HCT116 (cell line): ENCODE measurements at regions not wholly inside any gene's neighbourhood (a gene's known extent, or its start where the extent isn't known, plus 50 kb on each side); places are given as distances from the start of the nearest gene placed in this dataset.
"Not testable (repeated sequence)": the region's sequence is repeated elsewhere in the genome, so short reads cannot be mapped to it uniquely, and the experiment has no call there.

Experiments used
- ATAC-seq: fragments of 200-7000 bp; cut with Tn5 transposase; 2 replicates; pipeline ENCODE4 v1.9.1; 2020; ENCODE audit warnings: mild to moderate bottlenecking, moderate library complexity
- BruUV-seq: library from RNA; stranded (reverse); fragments of 400-500 nt; replicated peaks from 2 replicates; lab custom pipeline; 2021; lab: Mats Ljungman, UMichigan
- CTCF ChIA-PET: fragments of 300-600 bp; sonication (Branson Sonifier 250); formaldehyde crosslinking; loops from one replicate; lab custom pipeline; 2021; ENCODE audit warnings: antibody characterized with exemption; lab: Charles Lee
- POLR2A ChIA-PET: fragments of 300-600, 350-600 bp; sonication (Branson Sonifier 250); formaldehyde crosslinking; loops from one replicate; lab custom pipeline; 2021; ENCODE audit warnings: antibody characterized with exemption; lab: Charles Lee
- RAD21 ChIA-PET, 2 experiments: fragments of 300-600 bp; sonication (Branson Sonifier 250); formaldehyde crosslinking; loops; one replicate each; lab custom pipeline; 2023; ENCODE audit warnings: low total read pairs in 2 of 2; ENCODE audit not compliant: uncharacterized antibody in 2 of 2, unreplicated experiment in 2 of 2, low non-redundant PET in 1 of 2; lab: Charles Lee
- DNase-seq: peaks from one replicate; pipeline ENCODE4 v3.0.0-alpha.2; 2010; ENCODE audit warnings: low read depth, low spot score
- H2AFZ ChIP-seq: fragments of 200-600 bp; shearing (Covaris generic), sonication (generic); 2 replicates; pipeline ENCODE4 v1.6.1; 2017; ENCODE audit warnings: low read depth, mixed run types, mixed read lengths, antibody characterized with exemption, low read length; ENCODE audit not compliant: poor library complexity, severe bottlenecking
- H3K27ac ChIP-seq: 2 replicates; pipeline ENCODE4 v1.5.1; 2012; ENCODE audit warnings: low read depth, low read length
- H3K27me3 ChIP-seq: fragments of 200-600 bp; sonication (generic); 2 replicates; pipeline ENCODE4 v1.6.1; 2016; ENCODE audit warnings: mixed run types, low read length, mixed read lengths; ENCODE audit not compliant: insufficient read depth
- H3K36me3 ChIP-seq, 2 experiments: fragments of 200-500 bp in 1 of 2; fragments of 200-600 bp in 1 of 2; sonication (Bioruptor generic) in 1 of 2; sonication (generic) in 1 of 2; 2 replicates each; pipeline versions ENCODE4 v1.5.1 to v1.6.1; 2014 to 2016; ENCODE audit warnings: low read length in 2 of 2, inconsistent platforms in 1 of 2, mixed read lengths in 1 of 2, mixed run types in 1 of 2; ENCODE audit not compliant: insufficient read depth in 2 of 2, control insufficient read depth in 1 of 2
- H3K4me1 ChIP-seq, 2 experiments: fragments of 200-600 bp in 1 of 2; sonication (generic) in 1 of 2; 2 replicates each; pipeline versions ENCODE4 v1.5.1 to v1.6.1; 2012 to 2017; ENCODE audit warnings: low read length in 2 of 2, inconsistent platforms in 1 of 2, mild to moderate bottlenecking in 1 of 2, mixed read lengths in 1 of 2, mixed run types in 1 of 2, moderate library complexity in 1 of 2; ENCODE audit not compliant: insufficient read depth in 2 of 2, control insufficient read depth in 1 of 2
- H3K4me2 ChIP-seq: fragments of 200-600 bp; sonication (generic); 2 replicates; pipeline ENCODE4 v1.6.1; 2017; ENCODE audit warnings: mixed run types, low read length, mixed read lengths
- H3K4me3 ChIP-seq, 2 experiments: fragments of 200-600 bp in 1 of 2; sonication (generic) in 1 of 2; replicated peaks in 1 of 2; 2 replicates each; pipeline ENCODE4 v1.5.1; 2011 to 2016; ENCODE audit warnings: low read length in 2 of 2, control low read depth in 1 of 2, low read depth in 1 of 2, mild to moderate bottlenecking in 1 of 2, mixed read lengths in 1 of 2, mixed run types in 1 of 2
- H3K79me2 ChIP-seq: fragments of 200-600 bp; sonication (generic); 2 replicates; pipeline ENCODE4 v1.6.1; 2017; ENCODE audit warnings: mild to moderate bottlenecking, mixed run types, low read length, moderate library complexity, mixed read lengths; ENCODE audit not compliant: insufficient read depth
- H3K9ac ChIP-seq: fragments of 200-600 bp; sonication (generic); 2 replicates; pipeline ENCODE4 v1.6.1; 2016; ENCODE audit warnings: low read length, mixed read lengths
- H3K9me2 ChIP-seq: fragments of 200-600 bp; sonication (generic), shearing (Covaris generic); 2 replicates; pipeline ENCODE4 v1.6.1; 2017; ENCODE audit warnings: mixed run types, mild to moderate bottlenecking, moderate library complexity; ENCODE audit not compliant: insufficient read depth
- H3K9me3 ChIP-seq, 2 experiments: fragments of 200-500 bp in 1 of 2; fragments of 200-600 bp in 1 of 2; sonication (Bioruptor generic) in 1 of 2; sonication (generic) in 1 of 2; 2 replicates each; pipeline ENCODE4 v1.6.1; 2014 to 2017; ENCODE audit warnings: low read length in 2 of 2, mixed read lengths in 2 of 2, inconsistent platforms in 1 of 2, low read depth in 1 of 2, mild to moderate bottlenecking in 1 of 2, mixed run types in 1 of 2, moderate library complexity in 1 of 2; ENCODE audit not compliant: control insufficient read depth in 1 of 2, insufficient read depth in 1 of 2
- H4K20me1 ChIP-seq: fragments of 200-600 bp; sonication (generic), shearing (Covaris generic); 2 replicates; pipeline ENCODE4 v1.6.1; 2017; ENCODE audit warnings: mixed run types, mild to moderate bottlenecking, moderate library complexity; ENCODE audit not compliant: insufficient read depth
- POLR2A ChIP-seq: IDR thresholded peaks from 2 replicates; pipeline ENCODE4 v1.7.0; 2011; ENCODE audit warnings: borderline replicate concordance; ENCODE audit not compliant: insufficient read depth, insufficient read length; ENCODE audit errors: extremely low read depth
- SRF ChIP-seq: IDR thresholded peaks from 2 replicates; pipeline ENCODE4 v1.6.1; 2012; ENCODE audit warnings: low read depth
- intact Hi-C: fragments of 100-400 bp; cut with micrococcal nuclease; formaldehyde crosslinking; loops from 2 replicates; pipeline ENCODE4 v1.10.0; 2022

DNA sequence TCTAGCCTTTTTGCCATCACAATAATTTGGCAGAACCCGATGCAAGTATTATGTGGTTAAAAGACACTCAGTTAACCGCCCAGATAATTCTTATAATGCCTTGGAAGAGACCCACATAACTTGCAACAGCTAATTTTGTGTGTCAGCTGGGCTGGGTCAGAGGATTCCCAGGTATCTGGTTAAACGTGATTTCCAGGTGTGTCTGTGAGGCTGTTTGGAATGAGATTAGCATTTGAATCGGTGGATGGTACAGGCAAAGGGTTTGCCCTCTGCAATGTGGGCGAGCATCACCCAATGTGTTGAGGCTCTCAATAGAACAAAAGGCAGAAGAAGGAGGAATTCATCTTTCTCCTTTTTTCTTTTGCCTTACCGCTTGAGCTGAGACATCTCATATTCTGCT lies 314.2 kb upstream of the PUDP start:
- no peaks in the 10 kb centered on the region for H4K20me1 ChIP-seq
- H3K4me3 ChIP-seq: no peak overlapping the region
- TF ChIP-seq SRF (no peak), POLR2A (no peak)
- H3K9me3 ChIP-seq: no peaks in the 10 kb centered on the region
- no peak overlapping the region for H3K27ac ChIP-seq
- no peaks in the 10 kb centered on the region for H3K9me2 ChIP-seq
- ChIA-PET RAD21 (no interaction called here), CTCF (no interaction called here), POLR2A (no interaction called here)
- no peak overlapping the region for H3K9ac ChIP-seq
- H3K4me1 ChIP-seq: no peaks in the 10 kb centered on the region
- no TSS peak for BruUV-seq
- no peak overlapping the region for H2AFZ ChIP-seq
- intact Hi-C loops: no loop called here
- DNase-seq: no peak
- H3K4me2 ChIP-seq: no peak overlapping the region
- no peaks in the 10 kb centered on the region for H3K79me2 ChIP-seq
- ATAC-seq: no peak
- H3K27me3 ChIP-seq: no peaks in the 10 kb centered on the region
- no peaks in the 10 kb centered on the region for H3K36me3 ChIP-seq

DNA sequence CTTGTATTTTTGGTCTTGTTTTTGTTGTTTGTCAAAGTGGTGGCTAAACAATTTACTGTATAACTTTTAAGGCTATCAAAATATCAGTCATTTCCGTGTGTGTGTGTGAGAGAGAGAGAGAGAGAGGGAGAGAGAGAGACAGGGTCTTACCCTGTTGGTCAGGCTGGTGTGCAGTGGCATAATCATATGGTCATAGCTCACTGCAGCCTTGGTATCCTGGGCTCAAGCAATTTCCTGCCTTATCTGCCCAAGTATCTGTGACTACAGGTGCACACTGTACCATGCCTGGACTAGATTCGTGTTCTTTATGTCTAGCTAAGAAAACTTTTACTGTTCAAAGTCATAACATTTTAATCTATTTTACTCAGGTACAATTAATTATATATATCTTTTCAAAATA lies 313.1 kb upstream of the PUDP start:
- H3K36me3 ChIP-seq, intact Hi-C loops, BruUV-seq, H3K4me3 ChIP-seq, H4K20me1 ChIP-seq, H3K4me2 ChIP-seq, H3K9ac ChIP-seq, H3K27ac ChIP-seq, DNase-seq, H3K79me2 ChIP-seq, POLR2A ChIA-PET, ATAC-seq, H3K9me3 ChIP-seq, H3K4me1 ChIP-seq, CTCF ChIA-PET, H3K9me2 ChIP-seq, H3K27me3 ChIP-seq, RAD21 ChIA-PET, H2AFZ ChIP-seq: not testable (repeated sequence)

DNA sequence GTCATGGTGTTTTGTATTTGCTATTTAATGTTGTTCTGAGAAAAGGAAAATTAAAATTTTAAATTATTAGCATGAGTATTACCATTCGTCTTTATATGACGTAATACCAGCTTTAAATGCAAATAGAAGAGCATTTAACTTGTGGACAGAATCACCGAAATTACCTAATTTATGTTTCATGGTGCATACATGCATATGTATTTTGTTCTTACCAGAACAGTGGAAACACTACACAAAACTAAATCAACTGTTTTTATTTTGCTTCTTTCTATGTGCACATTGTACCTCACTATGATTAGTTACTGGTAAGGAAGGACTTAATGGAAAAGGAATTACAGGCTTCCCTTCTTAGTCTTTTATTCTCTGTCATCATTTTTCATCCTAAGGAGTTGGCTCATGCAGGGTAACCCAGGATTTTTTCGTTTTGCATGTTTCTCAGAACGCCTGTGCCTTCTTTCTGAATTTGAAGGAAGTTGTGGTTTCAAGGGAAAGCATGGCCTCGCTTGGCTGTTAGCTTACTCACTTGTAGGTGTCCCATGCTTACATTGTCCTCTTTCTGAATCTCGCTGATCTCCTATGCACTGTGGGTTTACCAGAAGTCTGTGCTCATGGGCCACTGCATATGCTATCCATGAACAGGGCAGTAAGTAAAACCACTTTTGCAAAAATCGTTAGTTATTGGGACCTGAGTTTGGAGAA lies 300.0 kb upstream of the PUDP start:
- DNase-seq: no peak
- no TSS peak for BruUV-seq
- RAD21 ChIA-PET: no interaction called here
- no peaks in the 10 kb centered on the region for H3K36me3 ChIP-seq
- no peak for TF ChIP-seq POLR2A
- TF ChIP-seq, all 23 proteins: peak for 0
- no peaks in the 10 kb centered on the region for H3K79me2 ChIP-seq
- H3K9me2 ChIP-seq: no peaks in the 10 kb centered on the region
- H3K9ac ChIP-seq: no peak overlapping the region
- H2AFZ ChIP-seq: no peak overlapping the region
- H3K27me3 ChIP-seq: no peaks in the 10 kb centered on the region
- CTCF ChIA-PET: no interaction called here
- no peak overlapping the region for H3K4me3 ChIP-seq
- H3K27ac ChIP-seq: no peak overlapping the region
- POLR2A ChIA-PET: no interaction called here
- H3K4me2 ChIP-seq: no peak overlapping the region
- no peaks in the 10 kb centered on the region for H3K9me3 ChIP-seq
- ATAC-seq: no peak
- H3K4me1 ChIP-seq: no peaks in the 10 kb centered on the region
- H4K20me1 ChIP-seq: no peaks in the 10 kb centered on the region
- intact Hi-C loops: no loop called here
